ENCODE measurements at regions not wholly inside any gene's neighbourhood (a gene's known extent, or its start where the extent isn't known, plus 50 kb on each side); places are given as distances from the start of the nearest gene placed in this dataset.
"Not testable (repeated sequence)": the region's sequence is repeated elsewhere in the genome, so short reads cannot be mapped to it uniquely, and the experiment has no call there.

- POLR2A ChIA-PET = no interaction called here
- no peaks in the 10 kb centered on the region for H3K27me3 ChIP-seq (replicated peaks; ENCODE audit: control insufficient read depth, insufficient read depth, low read length)
- H3K27me3 Mint-ChIP-seq (ENCODE audit: insufficient read depth, unreplicated experiment) = peaks cover 4% of the 10 kb centered on the region
- H3K4me3 Mint-ChIP-seq (ENCODE audit: unreplicated experiment) = no peak overlapping the region
- peaks cover 6% of the 10 kb centered on the region for H3K4me1 Mint-ChIP-seq (ENCODE audit: low read depth, unreplicated experiment)
- no peak for TF ChIP-seq CTCF (IDR thresholded peaks at IDR 0.05; ENCODE audit: insufficient read depth in 1 of 2, low read depth in 1 of 2, low read length in 1 of 2, severe bottlenecking in 1 of 2, unreplicated experiment in 1 of 2)
- H3K36me3 ChIP-seq (ENCODE audit: control insufficient read depth, insufficient read depth, low read length) = no peaks in the 10 kb centered on the region
- H3K4me3 ChIP-seq (ENCODE audit: low read depth, low read length) = no peak overlapping the region
- H3K36me3 Mint-ChIP-seq (ENCODE audit: insufficient read depth, unreplicated experiment) = no peaks in the 10 kb centered on the region
- DNase-seq = no peak
- no TSS peak for BruUV-seq (replicated peaks)
- no peaks in the 10 kb centered on the region for H3K9me3 Mint-ChIP-seq (ENCODE audit: unreplicated experiment)
- intact Hi-C loops (cut with micrococcal nuclease; ENCODE audit: unreplicated experiment) = no loop called here
- CTCF ChIA-PET = no interaction called here
- no peak overlapping the region for H3K27ac Mint-ChIP-seq (ENCODE audit: unreplicated experiment)
- H3K9me3 ChIP-seq = no peaks in the 10 kb centered on the region
- no peaks in the 10 kb centered on the region; the same call in 1 of the 2 replicates for H3K4me1 ChIP-seq
Measured at GRCh38 chr11:22930816-22931594, 70.7 kb upstream of the CCDC179 start.

GRCh38 chr11:22938691-22939090 is 78.4 kb upstream of the CCDC179 start:
- Histone ChIP-seq H3K36me3 (ENCODE audit: control insufficient read depth, insufficient read depth, low read length) (no peaks in the 10 kb centered on the region), H3K4me3 (ENCODE audit: low read depth, low read length) (no peak overlapping the region), H3K4me1 (peaks cover 7% of the 10 kb centered on the region; the same call in 1 of the 2 replicates), H3K27me3 (replicated peaks; ENCODE audit: control insufficient read depth, insufficient read depth, low read length) (no peaks in the 10 kb centered on the region), H3K9me3 (no peaks in the 10 kb centered on the region)
- ChIA-PET CTCF (no interaction called here), POLR2A (no interaction called here)
- no TSS peak for BruUV-seq (replicated peaks)
- H3K9me3 Mint-ChIP-seq (ENCODE audit: unreplicated experiment) = peaks cover 25% of the 10 kb centered on the region
- intact Hi-C loops (cut with micrococcal nuclease; ENCODE audit: unreplicated experiment) = no loop called here
- H3K4me3 Mint-ChIP-seq (ENCODE audit: unreplicated experiment) = no peak overlapping the region
- no peaks in the 10 kb centered on the region for H3K4me1 Mint-ChIP-seq (ENCODE audit: low read depth, unreplicated experiment)
- H3K27ac Mint-ChIP-seq (ENCODE audit: unreplicated experiment) = no peak overlapping the region
- H3K36me3 Mint-ChIP-seq (ENCODE audit: insufficient read depth, unreplicated experiment) = no peaks in the 10 kb centered on the region
- no peak for TF ChIP-seq CTCF (IDR thresholded peaks at IDR 0.05; ENCODE audit: insufficient read depth in 1 of 2, low read depth in 1 of 2, low read length in 1 of 2, severe bottlenecking in 1 of 2, unreplicated experiment in 1 of 2)
- H3K27me3 Mint-ChIP-seq (ENCODE audit: insufficient read depth, unreplicated experiment) = no peaks in the 10 kb centered on the region
- no peak for DNase-seq

GRCh38 chr11:22941544-22941943 is 81.3 kb upstream of the CCDC179 start:
- H3K27me3 Mint-ChIP-seq (ENCODE audit: insufficient read depth, unreplicated experiment); H3K36me3 ChIP-seq (ENCODE audit: control insufficient read depth, insufficient read depth, low read length); BruUV-seq (replicated peaks); H3K4me3 Mint-ChIP-seq (ENCODE audit: unreplicated experiment); H3K27me3 ChIP-seq (replicated peaks; ENCODE audit: control insufficient read depth, insufficient read depth, low read length); H3K4me1 ChIP-seq; DNase-seq; H3K27ac Mint-ChIP-seq (ENCODE audit: unreplicated experiment); CTCF ChIA-PET; intact Hi-C loops (cut with micrococcal nuclease; ENCODE audit: unreplicated experiment); H3K4me1 Mint-ChIP-seq (ENCODE audit: low read depth, unreplicated experiment); POLR2A ChIA-PET; H3K4me3 ChIP-seq (ENCODE audit: low read depth, low read length); H3K36me3 Mint-ChIP-seq (ENCODE audit: insufficient read depth, unreplicated experiment); H3K9me3 ChIP-seq: not testable (repeated sequence)
- peaks cover 26% of the 10 kb centered on the region for H3K9me3 Mint-ChIP-seq (ENCODE audit: unreplicated experiment)
